ENCODE measurements at regions not wholly inside any gene's neighbourhood (a gene's known extent, or its start where the extent isn't known, plus 50 kb on each side); places are given as distances from the start of the nearest gene placed in this dataset.

DNA sequence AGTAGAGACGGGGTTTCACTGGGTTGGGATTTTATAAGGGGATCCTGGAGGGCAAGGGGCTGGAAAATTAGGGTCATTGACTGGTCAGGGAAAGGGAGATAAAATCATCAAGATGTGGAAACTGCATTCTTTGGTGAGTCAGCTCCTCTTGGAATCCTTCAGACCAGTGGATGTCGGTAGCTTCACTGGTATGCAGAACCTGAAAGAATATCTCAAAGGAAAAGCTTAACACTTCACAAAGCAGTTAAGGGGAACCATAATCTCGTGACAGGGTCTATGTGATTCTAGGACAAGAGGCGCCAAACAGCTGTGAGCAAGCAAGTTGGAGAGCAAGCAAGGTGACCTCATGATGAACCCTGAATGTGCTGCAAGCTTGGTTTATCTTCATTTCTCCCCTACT is 634.7 kb upstream of the AUTS2 start:
- Histone ChIP-seq H3K27ac (no peak overlapping the region), H3K4me3 (no peak overlapping the region), H3K27me3 (no peaks in the 10 kb centered on the region), H3K4me1 (no peaks in the 10 kb centered on the region), H3K9me3 (peaks cover 0 to 13% (median 7%) of the 10 kb centered on the region in 4 donors), H3K36me3 (no peaks in the 10 kb centered on the region)
- intact Hi-C loops (cut with DNase I; ENCODE audit: low total_unique reads): no loop called here
- peak in 1 of 2 donors; percentile 15 for DNase-seq
- WGBS, 5 donors: 58 to 63% (median 59%) methylated on average over 4 of the region's 4 CpGs
- TF ChIP-seq EP300 (IDR thresholded peaks at IDR 0.05) (no peak), POLR2A (IDR thresholded peaks at IDR 0.05) (no peak), POLR2AphosphoS5 (IDR thresholded peaks at IDR 0.05) (no peak)
- TF ChIP-seq, protein P1, sequence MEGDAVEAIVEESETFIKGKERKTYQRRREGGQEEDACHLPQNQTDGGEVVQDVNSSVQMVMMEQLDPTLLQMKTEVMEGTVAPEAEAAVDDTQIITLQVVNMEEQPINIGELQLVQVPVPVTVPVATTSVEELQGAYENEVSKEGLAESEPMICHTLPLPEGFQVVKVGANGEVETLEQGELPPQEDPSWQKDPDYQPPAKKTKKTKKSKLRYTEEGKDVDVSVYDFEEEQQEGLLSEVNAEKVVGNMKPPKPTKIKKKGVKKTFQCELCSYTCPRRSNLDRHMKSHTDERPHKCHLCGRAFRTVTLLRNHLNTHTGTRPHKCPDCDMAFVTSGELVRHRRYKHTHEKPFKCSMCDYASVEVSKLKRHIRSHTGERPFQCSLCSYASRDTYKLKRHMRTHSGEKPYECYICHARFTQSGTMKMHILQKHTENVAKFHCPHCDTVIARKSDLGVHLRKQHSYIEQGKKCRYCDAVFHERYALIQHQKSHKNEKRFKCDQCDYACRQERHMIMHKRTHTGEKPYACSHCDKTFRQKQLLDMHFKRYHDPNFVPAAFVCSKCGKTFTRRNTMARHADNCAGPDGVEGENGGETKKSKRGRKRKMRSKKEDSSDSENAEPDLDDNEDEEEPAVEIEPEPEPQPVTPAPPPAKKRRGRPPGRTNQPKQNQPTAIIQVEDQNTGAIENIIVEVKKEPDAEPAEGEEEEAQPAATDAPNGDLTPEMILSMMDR (IDR thresholded peaks at IDR 0.05): no peak

DNA sequence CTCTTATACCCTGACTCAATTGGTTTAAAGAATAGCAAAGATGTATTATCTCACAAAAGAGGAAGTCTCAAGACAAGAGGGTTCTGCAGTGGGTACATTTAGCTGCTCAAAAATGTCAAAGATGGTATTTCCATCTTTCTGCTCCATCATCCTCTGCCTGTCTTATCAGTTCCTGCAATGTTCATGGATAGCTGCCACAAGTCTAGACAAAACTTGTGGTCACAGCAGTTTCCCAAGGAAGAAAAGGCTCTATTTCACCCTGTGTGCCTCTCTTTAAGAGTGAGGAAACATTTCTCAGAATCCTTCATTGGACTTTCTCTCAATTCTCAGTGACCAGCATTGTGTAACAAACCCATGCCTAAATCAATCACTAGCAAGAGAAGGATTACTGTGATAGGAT is 634.2 kb upstream of the AUTS2 start:
- intact Hi-C loops (cut with DNase I; ENCODE audit: low total_unique reads): no loop called here
- H3K4me1 ChIP-seq: no peaks in the 10 kb centered on the region
- H3K27ac ChIP-seq: no peak overlapping the region
- H3K4me3 ChIP-seq: no peak overlapping the region
- H3K36me3 ChIP-seq: no peaks in the 10 kb centered on the region
- TF ChIP-seq POLR2AphosphoS5 (IDR thresholded peaks at IDR 0.05): no peak
- no peaks in the 10 kb centered on the region for H3K27me3 ChIP-seq
- peaks cover 0 to 17% (median 7%) of the 10 kb centered on the region in 4 donors for H3K9me3 ChIP-seq
- no peak for DNase-seq

DNA sequence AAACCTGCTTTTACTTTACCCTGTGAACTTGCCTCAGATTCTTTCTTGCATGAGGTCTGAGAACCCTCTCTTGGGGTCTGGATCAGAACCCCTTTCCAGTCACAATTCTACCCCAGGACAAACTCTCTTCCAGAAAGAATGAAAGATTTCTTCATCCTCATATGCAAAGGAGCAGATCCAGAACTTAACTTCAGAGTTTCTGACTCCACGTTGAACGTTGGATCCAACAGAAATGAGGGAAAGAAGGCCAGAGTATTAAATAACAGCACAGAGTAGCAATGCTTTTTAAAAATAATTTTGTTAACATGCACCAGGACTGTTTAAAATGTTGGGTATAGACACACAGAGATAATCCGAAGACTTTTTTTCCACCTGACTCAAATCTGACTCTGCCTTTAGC is 632.9 kb upstream of the AUTS2 start:
- TF ChIP-seq EP300 (IDR thresholded peaks at IDR 0.05) (no peak), POLR2AphosphoS5 (IDR thresholded peaks at IDR 0.05) (no peak), POLR2A (IDR thresholded peaks at IDR 0.05) (no peak)
- TF ChIP-seq, protein P1 (IDR thresholded peaks at IDR 0.05): no peak
- peaks cover 0 to 23% (median 7%) of the 10 kb centered on the region in 4 donors for H3K9me3 ChIP-seq
- H3K27me3 ChIP-seq: no peaks in the 10 kb centered on the region
- DNase-seq: no peak
- H3K4me3 ChIP-seq: no peak overlapping the region
- intact Hi-C loops (cut with DNase I; ENCODE audit: low total_unique reads): no loop called here
- H3K4me1 ChIP-seq: no peaks in the 10 kb centered on the region
- WGBS, 5 donors: 74 to 89% (median 83%) methylated on average over 3 of the region's 3 CpGs
- H3K27ac ChIP-seq: no peak overlapping the region
- H3K36me3 ChIP-seq: no peaks in the 10 kb centered on the region

DNA sequence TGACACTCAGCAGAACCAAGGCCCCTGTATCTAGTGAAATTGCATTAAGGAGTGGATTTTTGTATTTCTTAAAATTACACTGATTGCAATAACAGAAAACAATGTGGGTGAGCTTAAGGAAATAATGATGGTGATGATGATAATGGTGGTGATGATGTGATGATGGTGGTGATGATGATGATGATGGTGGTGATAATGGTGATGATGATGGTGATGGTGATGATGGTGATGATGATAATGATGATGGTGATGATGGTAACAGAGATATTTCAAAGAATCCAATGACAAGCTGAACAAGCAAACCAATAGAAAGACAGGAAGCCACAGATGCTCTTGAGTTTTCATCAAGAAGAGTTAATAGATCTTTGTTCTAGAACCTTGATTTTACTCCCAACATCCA is 630.7 kb upstream of the AUTS2 start:
- peaks cover 0 to 15% (median 4%) of the 10 kb centered on the region in 4 donors for H3K9me3 ChIP-seq
- intact Hi-C loops (cut with DNase I; ENCODE audit: low total_unique reads): no loop called here

DNA sequence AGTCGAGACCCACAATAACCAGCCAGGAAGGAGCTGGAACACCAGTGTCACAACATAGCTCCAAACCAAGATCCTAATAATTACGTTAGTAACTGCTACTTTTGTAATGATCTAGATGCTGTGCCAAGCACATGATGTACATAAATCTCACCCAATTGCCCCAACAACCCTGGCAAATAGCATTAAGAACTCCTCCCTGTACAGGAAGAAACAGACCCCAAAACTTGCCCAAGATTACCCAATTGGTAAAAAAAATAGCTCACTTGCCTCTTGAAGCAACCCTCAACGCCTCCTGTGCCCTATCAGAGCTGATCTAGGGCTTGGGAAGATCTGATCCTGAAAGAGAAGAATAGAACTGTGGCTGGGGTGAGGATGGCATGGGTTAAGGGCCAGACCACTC is 628.7 kb upstream of the AUTS2 start:
- WGBS, 5 donors: 66 to 74% (median 70%) methylated on average over 3 of the region's 3 CpGs
- intact Hi-C loops (cut with DNase I; ENCODE audit: low total_unique reads): no loop called here
- Histone ChIP-seq H3K4me3 (no peak overlapping the region), H3K9me3 (peaks cover 0 to 11% (median 0%) of the 10 kb centered on the region in 4 donors), H3K4me1 (no peaks in the 10 kb centered on the region), H3K27ac (no peak overlapping the region), H3K36me3 (no peaks in the 10 kb centered on the region), H3K27me3 (no peaks in the 10 kb centered on the region)
- TF ChIP-seq, protein P1 (IDR thresholded peaks at IDR 0.05): no peak
- TF ChIP-seq POLR2AphosphoS5 (IDR thresholded peaks at IDR 0.05) (no peak), EP300 (IDR thresholded peaks at IDR 0.05) (no peak), POLR2A (IDR thresholded peaks at IDR 0.05) (no peak)
- no peak for DNase-seq

More for the DNA sequence above, 630.7 kb upstream of the AUTS2 start:
- H3K4me3 ChIP-seq: no peak overlapping the region
- no peaks in the 10 kb centered on the region for H3K4me1 ChIP-seq
- no peak overlapping the region for H3K27ac ChIP-seq
- H3K27me3 ChIP-seq: no peaks in the 10 kb centered on the region
- TF ChIP-seq POLR2A (IDR thresholded peaks at IDR 0.05) (no peak), EP300 (IDR thresholded peaks at IDR 0.05) (no peak), POLR2AphosphoS5 (IDR thresholded peaks at IDR 0.05) (no peak)
- TF ChIP-seq, protein P1 (IDR thresholded peaks at IDR 0.05): no peak
- no peaks in the 10 kb centered on the region for H3K36me3 ChIP-seq
- DNase-seq: no peak
